T-helper 22 cell (primary cell): ENCODE measurements at regions not wholly inside any gene's neighbourhood (a gene's known extent, or its start where the extent isn't known, plus 50 kb on each side); places are given as distances from the start of the nearest gene placed in this dataset.

Experiments used
- DNase-seq: peaks from one replicate; pipeline ENCODE4 v3.0.0-alpha.2; 2020; ENCODE audit warnings: low read depth

DNA sequence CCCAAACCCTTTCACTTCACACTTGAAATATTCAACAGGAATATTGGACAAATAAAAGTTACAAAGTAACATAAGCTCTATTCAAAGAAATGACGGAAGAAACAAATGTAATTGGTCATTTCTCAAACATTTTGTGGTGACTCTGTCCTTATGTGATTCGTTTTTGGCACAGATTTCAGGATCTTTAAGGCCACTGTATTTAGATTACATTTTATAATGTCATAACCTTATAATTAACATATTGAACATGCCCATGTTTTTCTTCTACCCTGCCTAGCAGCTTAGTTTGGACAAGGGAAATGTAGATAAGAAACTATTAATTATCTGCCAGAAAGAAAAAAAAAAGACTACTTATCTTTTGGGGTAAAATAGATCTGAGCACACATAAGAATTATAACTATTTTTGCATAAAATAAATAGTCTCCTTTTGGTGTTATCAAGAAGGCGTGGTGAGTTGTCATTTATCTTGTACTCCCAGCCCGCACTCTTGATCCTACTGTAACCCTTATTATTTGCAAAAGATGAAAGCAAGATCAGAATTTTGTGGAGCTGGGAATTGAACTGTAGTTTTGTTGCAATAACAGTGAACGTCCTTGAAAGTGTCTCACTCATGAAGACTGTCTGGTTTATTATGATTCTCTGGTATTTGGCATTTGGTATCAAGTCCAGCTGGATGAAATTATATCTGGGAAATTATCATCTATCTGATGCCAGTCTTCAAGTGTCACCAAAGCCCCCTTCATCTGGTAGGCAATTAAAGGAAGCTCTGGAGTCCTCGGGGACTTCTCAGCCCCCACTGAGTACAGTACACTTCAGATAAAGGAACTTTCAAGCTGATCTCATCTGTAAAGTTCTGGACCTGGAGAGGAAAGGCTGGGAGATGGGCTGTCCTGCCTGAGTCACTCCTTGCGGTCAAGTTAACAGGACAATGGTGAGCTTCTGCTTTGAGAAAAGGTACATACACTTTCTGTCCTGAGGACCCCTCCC is 175.7 kb upstream of the INHBA start:
- no peak for DNase-seq

DNA sequence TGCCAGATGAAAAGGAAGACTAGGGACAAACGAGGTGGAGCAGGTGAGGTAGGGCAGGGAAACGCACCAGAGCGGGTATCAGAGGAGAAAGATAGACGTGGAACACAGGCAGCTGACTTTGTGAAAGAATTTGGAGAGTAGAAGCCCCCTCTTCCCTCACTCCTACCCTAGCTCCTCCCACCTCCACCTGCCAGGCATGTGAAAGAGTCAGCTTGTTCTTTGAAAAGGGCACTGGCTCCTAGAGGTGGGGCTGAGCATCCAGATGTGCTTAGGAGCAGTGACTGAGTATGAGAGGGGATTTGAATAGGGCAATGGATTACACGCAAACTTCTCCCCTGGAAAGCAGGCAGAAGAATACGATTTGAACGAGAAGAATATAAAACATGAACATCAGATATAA is 174.2 kb upstream of the INHBA start:
- no peak for DNase-seq

DNA sequence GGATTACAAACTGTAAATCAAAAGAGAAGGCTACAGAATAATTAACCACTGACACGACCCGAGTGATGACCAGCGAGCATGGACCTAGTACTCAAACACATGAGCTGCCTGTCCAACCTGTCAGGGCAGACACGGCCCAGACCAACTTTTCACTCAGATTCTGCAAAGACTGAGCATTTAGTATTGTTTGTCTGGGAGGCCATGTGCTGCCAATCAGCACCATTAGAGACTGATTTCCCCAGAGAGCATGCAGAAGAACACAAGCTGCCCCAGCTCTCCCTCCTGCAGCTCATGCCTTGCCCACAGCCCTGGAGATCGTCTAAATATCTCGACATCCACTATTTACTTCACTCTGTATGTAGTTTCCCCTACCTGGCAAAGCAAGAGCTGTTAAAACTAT is 172.6 kb upstream of the INHBA start:
- DNase-seq, result no peak

DNA sequence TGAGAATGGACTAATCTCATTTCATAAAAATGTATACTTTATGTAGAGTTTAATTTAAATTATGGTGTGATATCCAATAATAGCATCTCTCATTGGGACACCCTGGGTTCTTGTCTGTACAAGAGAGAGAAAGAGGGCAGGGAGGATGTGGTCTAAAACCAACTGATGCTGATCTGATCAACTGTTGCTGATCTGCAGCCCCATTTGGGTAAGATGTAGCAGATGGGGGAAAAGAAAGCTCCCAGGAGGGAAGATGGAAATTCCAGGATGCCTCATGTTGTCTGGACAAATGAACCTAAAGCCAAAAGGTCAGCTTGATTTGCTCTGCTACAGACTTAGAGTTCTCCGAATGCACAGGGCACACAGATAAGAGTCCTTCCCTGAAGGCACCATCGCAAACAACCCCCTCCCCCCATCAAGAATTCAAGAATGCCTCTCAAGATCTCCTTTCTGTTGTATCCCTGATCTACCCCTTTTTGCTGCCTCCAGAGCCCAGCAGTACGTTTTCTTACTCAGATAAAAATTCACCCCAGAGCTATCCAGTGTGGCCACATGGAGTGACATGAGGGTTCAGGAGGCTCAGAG is 171.4 kb upstream of the INHBA start:
- no peak for DNase-seq

DNA sequence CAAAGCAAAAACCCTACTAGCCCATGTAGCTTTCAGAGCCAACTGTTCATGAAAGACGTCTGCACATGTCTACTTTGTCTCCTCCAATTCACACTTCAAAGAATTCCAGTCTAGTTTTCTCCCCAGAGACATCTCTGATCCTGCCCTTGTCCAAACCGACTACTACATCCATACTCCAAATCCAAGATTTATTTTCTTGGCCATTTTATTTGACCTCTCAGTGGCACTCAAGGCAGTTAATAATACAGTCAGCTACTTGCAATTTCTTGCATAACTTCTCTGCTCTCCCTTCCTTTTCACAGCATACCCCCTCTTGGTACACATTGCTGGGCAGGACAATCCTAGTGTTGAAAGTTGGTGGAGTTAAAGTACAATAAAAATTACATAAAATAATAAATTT is 170.9 kb upstream of the INHBA start:
- DNase-seq, result no peak

DNA sequence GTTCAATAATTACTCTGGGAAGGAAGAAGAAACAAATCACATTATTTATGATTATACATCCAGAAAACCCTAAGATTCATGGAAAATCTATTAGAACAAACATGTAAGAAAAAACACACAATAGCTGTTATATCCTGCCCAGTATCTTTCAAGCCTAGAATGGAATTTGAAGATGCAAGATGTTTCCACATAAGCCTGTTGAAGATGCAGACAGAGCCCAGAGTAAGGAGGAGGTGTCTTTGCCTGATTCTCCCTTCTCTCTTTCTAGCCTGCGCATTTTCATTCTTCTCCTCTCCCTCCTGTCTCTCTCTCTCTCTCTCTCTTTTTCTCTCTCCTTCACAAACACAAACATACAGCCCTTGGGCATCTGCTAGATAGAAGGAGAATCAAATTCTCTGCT is 170.1 kb upstream of the INHBA start:
- DNase-seq, result no peak

DNA sequence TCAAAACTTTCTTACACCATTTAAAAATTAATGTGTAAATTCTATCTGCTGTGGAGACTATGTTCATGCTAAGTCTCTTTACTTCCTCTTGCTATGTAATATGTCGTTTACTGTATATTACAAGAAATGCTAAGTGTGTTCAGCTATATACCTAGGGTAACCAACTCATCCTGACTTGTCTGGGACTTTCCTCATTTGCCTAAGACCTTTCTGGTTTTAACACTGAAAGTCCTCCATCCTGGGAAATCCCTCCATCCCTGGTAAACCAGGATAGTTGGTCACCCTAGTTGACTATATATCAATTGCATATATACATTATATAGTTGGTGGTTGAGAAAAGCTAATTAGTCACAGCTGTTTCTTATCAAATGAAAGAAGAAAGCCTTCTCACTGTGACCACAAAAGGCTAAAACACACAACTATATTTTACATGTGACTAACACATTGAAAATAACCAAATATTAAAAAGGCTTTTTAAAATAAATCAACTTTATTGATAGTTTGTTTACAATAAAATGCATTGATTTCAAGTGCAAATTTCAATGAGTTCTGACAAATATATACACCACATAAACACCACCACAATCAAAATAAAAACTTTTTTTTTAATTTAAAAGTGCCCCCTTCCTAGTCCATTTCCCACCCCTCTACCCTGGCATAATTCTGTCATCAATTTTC is 167.7 kb upstream of the INHBA start:
- DNase-seq, result no peak

DNA sequence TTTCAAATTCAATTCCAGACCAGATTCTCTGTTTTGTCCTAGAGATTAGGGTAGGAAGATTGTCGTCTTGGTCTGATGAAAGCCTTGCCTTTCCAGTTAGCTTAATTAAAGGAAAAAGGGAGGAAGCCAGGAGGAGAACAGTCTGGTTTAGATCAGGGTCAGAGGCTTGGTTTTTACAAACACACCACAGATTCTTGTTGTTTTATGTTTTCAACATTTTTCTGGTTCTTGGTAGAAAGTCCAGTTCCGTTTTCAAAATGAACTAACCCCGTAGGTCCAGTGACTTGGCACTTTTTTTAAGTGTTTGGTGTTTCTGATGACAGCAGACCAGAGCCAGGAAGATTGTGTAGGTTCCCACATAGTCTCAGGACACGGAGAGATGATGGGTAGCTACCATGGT is 167.1 kb upstream of the INHBA start:
- DNase-seq, result no peak

DNA sequence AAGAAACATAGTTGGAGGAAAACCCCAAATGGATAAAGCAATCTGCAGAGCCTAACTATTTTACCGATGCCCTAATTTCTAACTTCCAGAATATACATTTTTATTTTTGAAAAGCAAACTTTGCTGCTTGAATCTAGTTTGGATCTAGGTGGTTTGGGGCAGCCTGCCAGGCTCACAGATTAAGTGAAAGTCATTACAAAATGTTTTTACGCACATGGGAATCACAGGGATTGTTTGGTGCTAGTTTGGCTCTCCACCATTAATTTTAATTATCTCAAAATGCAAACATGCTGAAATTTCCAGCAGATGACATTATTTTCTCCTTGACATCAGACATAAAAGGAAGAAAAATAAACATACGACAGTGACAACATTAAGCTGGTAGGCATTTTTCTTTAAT is 166.7 kb upstream of the INHBA start:
- no peak for DNase-seq

DNA sequence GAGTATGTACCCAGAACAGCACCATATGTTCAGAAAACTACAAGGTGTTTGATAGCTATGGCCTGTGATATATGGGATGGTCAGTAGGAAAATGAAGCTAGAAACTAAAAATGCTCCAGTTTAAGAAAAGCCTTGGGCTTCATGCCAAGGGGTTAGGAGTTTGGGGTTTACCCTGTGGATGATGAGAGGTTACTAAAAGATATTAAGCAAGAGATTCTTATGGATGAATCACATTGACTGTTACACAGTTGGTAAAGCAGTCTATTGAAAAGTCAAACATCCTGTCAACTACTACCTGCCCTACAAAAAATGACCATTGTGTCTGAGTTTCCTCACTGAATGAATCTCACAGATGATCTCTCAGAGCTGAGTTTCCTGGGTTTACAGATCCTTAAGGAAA is 166.2 kb upstream of the INHBA start:
- no peak for DNase-seq

DNA sequence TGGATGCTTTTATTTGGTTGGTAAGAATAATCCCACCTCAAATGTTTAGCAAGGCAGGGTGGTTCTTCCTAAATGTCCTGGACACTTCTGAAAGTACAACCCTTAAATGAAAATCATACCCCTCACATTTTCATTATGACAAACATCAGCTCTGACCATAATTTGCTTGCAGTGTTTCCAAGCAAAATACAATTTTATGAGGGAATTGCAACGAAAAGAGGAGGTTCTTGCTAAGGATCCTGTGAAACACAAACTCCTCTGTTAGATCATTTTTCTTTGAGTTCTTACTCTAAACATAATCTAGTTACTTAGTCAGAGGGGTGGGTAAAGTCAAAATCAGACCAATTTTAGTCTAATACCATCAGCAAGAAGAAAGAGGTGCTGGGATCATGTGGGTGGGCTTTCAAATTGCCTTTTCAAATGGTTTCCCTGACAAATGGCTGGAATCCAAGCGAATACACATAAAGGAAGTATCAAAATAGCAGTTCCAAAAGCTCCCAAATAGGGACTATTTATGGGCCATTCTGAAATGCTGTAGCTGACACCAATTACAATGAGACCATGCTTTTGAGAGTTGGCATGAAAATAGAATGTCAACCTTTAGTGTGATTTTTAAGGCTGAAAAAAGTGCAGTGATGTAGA is 164.9 kb upstream of the INHBA start:
- no peak for DNase-seq

DNA sequence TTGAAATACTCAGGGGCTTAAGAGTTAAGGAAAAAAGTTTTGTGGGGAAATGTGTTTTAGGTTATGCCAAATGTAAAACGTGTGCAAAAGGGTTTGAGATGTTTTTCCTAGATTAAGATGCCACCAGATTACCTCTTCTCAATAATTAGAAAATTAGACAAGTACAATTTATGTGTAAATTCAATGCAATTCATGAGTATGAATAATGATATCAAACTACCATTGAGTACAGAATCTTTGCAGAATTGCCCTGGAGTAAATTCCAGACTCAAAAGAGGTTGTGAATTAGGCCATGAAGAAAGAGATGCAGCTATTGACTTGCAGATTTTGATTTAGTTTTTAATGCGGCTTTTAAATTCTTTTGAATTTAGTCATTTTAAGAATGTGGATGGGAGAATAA is 159.4 kb upstream of the INHBA start:
- no peak for DNase-seq

DNA sequence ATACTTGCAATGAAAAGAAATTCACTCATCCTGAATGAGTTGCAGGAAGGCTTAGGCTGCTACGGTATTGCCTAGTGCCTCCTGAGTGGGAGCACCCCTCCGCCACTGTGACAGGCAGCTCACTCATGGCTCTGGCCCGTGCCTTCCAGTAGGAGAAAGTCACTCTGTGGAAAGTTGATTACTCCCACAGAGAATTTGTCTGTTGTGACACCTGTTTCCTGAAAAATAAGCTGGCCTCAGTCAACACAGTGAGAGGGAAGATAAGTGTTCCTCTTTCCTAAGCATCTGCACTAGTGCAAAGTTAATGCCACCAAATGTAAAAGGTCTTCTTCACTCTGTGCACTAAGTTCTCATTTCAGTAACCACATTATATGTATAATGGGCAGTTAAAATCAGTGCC is 158.8 kb upstream of the INHBA start:
- DNase-seq, result no peak

DNA sequence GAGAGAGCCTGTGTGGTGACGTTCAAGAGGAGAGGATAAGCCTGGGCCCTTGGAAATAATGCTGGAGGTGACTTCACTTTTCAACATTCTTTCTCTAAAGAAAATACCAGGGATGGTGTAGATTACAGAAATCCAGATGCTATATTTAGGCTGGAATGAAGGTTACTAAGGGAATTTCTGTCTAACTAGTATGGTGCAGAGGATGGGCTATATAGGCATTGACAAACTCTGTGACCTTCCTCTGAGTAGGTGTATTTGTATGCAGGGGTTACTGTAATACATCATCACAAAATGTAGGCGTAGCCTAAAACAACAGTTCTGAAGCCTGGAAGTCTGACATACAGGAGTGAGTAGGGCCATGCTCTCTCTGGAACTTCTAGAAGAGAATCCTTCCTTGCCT is 155.3 kb upstream of the INHBA start:
- DNase-seq, result no peak

DNA sequence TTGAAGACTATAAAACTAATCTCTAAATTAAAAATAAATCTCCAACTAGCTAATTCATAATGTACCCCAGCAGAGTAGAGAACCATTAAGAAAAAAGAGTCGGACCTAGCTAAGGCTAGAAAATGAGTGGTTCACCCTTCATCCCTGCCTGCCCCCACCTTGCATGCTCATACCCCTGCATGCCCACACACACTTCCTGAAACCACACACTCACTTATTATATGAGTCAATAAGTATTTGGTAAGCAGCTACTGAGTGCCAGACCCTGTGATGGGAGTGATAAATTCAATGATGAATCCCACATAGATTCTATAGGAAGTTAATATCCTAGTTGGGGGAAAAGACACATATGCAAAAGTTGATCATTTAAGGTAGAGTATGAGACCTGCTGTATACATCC is 152.9 kb upstream of the INHBA start:
- DNase-seq, result no peak

DNA sequence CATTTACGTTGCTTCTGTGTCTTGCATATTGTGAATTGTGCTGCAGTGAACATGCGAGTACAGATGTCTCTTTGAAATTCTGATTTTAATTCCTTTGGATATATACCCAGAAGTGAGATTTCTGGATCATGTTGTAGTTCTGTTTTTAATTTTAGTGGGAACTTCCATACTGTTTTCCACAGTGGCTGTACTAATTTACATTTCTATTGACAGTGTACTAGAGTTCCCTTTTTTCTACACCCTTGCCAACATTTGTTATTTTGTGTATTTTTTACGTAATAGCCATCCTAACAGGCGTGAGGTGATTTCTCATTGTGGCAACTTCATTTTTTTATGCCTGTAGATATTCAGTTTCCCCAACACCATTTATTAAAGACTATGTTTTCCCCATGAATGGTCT is 144.7 kb upstream of the INHBA start:
- no peak for DNase-seq

DNA sequence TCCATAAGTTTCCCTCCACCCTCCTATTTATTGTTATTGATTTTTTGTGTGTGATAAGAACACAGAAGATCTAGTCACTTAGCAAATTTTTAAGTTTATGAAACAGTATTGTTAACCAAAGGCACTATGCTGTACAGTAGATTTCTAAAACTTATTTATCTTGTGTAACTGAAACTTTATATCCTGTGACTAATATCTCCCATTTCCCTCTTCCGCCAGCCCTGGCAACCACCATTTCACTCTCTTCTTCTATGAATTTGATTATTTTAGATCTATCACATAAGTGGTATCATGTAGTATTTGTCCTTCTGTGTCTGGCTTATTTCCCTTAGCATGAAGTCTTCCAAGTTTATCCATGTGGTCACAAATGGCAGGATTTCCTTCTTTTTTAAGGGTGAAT is 144.3 kb upstream of the INHBA start:
- DNase-seq, result no peak

DNA sequence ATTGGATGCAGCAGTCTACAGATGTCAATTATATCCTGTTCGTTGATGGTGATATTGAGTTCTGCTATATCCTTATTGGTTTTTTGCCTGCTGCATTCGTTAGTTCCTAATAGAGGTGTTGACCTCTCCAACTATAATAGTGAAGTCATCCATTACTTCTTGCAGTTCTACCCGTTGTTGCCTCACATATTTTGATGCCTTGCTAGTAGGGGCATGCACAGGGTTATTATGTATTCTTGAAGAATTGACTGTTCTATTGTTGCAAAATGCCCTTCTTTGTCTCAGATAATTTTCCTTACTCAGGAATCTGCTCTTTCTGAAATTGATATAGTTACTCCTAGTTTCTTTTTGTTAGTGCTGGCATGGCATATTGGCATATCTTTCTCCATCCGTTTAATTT is 140.1 kb upstream of the INHBA start:
- DNase-seq, result no peak

DNA sequence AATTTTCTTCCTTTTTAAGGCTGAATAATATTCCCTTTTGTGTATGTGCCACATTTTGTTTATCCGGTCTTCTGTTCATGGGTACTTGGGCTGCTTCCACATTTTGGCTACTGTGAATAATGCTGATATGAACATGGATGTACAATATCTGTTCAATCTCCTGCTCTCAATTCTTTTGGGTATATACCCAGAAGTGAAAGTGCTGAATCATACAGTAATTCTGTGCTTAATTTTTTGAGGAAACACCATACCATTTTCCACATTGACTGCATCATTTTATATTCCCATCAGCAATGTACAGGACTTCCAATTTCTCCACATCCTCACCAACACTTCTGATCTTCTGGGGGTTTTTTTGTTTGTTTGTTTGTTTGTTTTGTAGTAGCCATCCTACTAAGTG is 135.0 kb upstream of the INHBA start:
- DNase-seq, result no peak

DNA sequence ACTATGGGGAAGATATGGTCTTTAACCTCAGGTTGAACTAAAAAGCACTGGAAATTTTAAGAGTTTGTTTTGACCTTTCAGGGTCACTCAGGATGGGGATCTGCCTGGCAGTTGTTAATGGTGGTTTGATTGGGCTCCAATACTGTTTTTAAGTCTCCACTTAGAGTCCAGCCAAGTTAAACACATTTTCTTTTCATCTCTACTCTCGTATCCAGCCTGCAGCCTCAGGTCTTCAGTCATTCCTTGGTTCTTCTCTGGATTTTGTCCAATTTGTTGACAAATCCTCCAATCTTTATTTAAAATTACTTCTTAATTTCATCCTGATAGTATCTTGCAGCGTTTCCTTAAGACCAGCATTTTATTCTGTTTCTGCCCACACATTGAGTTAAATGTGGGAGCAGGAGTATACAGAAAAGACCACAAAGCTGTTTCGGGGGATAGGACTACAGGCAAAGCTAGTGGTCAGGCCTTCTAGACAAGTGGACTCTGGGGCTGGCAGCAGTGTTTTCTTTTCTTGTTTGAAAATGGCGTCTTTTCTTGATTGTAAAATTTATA is 133.2 kb upstream of the INHBA start:
- DNase-seq, result no peak

DNA sequence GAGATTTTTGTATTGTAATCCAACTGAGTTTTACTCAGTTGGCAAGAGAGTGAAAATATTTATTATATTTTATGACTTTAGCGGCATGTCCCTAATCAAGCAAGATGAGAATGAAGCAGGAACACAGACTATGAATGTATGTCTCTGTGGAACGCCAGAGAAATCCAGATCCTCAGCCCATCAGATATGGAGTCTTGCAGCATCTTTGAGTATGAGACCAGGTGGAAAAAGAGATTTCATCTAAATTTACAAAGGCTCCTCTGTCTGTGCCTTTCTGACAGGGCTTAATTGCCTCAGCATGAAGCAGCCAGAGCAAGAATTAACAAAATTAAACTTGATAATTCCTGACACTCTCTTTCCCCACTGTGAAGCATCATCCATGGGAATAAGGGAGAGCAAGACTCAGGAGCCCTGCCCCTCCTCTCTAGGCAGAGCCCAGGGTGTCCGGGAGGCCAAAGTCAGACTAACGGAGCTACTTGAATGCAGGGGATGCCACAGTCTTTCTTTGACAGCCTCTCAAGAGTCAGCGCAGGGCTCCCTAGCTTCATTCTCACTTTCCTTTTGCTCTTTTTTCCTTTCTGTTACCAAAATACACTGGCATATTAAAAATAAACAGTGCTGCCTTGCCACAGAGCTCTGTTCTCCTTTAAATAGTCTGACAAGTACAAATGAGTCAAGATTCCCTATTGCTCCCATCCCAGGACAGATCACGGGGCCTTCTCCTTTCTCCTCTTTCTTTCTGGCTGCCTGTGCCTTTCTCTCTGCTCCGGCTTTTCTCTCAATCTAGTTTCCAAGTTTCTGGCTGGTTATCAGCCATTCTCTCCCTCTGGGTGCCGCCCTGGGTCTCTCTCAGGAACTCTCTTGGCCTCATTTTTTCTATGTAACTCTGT is 132.2 kb upstream of the INHBA start:
- DNase-seq, result no peak
